NCI-H226 (cell line): ENCODE measurements at regions not wholly inside any gene's neighbourhood (a gene's known extent, or its start where the extent isn't known, plus 50 kb on each side); places are given as distances from the start of the nearest gene placed in this dataset.

Experiments used
- DNase-seq: peaks from one replicate; pipeline ENCODE4 v3.0.0-alpha.2; 2015

DNA sequence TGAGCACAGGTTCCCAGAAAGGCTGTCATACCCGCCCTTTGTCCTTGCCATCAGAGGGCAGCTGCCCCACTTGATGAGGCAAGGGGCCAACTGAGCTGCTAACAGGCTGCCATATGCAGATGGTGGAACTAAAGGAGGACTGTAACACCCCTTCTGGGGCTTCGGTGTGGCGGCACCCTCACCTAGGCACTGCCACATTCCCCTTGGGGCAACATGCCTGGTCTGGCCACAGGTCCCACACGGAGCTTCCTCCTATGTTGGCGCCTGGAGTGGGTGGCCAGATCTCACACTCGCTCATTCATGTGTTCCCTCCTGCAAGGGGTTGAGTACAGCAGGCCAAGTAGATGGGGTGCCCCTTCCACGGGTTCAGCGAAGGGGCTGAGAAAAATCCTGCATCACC lies 777.4 kb upstream of the CHD1 start:
- DNase-seq, result no peak

DNA sequence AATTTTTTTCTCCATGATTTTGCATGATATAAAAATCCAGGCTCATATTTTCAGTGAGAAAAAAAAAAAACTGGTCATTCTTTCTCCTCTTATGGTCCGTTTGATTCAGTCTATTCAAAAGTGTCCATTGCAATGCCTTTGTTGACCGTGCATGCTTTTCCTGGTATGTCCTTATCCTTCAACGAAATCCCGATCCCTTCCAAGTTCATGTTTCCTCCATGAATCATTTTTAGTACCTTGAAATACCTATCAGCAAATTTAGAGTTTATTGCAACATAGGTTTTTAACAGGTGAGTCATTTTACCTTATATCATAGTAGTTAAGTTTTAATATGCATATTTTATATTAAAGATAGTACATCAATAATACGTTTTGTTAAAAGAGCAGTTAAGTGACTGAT lies 773.8 kb upstream of the CHD1 start:
- peak; percentile 77 for DNase-seq

DNA sequence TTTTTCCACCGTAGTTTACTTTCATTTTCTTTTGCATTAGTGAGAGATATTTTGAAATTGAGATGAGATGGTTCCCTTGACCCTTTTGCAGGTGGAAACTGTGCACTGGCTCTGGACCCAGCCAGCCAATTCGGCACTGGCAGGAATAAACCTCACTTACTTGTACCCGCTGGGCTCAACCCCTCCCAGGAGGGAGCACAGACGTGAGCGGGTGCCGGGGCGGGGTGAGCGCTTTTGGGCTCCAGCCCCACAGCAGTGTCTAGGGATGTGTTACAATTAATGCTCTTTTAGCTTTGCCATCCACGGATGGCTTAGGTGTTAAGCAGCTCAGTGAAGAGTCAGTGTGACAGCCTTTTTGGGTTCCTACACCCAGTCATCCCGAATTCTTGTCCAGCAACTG lies 766.1 kb upstream of the CHD1 start:
- no peak for DNase-seq

DNA sequence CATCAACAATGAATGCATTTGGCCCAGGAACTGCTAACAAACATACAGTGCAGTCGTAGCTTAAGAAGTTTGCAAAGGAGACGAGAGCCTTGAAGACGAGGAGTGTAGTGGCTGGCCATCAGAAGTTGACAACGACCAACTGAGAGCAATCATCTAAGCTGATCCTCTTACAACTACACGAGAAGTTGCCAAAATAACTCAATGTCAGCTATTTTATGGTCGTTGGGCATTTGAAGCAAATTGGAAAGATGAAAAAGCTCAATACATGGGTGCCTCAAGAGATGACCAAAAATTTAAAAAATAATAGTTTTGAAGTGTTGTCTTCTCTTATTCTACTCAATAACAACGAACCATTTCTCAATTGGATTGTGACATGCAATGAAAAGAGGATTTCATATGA lies 757.7 kb upstream of the CHD1 start:
- no peak for DNase-seq

DNA sequence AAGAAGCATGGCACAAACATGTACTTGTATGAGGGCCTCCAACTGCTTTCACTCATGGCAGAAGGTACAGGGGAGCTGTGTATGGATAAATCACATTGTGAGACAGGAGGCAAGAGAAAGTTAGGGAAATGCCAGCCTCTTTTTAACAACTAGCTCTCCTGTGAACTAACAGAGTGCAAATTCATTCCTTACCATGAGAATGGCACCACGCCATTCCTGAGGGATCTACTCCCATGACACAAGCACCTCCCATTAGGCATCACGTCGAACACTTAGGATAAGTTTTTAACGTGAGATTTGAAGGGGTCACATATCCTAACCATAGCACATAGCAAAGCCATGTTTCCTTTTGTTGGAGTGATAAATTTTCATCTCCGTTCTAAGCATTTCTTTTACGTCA lies 747.2 kb upstream of the CHD1 start:
- DNase-seq, result no peak

DNA sequence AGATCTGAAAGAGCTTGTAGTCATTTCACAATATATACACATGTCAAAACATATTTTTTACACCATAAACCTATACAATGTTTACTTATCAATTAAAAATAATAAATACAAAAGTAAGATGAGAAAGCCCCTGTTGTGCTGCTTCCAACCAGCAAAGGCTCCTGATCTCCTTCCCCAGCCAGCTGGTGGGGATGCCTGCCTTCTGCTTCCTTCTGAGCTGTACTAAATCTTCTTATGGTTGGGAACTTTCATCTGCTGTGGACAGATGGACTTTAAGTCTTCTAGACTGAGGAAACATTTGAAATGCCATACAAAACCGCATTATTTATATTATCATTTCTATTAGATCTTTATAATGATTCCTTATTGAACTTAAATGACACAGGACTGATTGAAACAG lies 745.3 kb upstream of the CHD1 start:
- no peak for DNase-seq

DNA sequence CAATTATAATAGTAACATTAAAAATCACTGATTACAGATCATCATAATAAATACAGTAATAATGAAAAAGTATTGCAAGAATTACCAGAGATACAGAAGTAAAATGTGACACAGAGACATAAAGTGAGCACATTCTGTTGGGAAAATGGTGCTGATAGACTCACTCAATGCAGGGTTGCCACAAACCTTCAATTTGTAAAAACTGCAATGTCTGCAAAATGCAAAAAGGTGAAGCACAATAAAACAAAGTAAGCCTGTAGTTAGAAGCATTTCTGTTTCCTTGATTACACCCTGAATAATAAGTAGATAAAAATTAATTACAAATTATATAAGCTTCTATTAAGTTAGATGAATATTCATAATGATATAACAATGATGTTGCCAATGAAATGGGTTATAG lies 736.2 kb upstream of the CHD1 start:
- no peak for DNase-seq

DNA sequence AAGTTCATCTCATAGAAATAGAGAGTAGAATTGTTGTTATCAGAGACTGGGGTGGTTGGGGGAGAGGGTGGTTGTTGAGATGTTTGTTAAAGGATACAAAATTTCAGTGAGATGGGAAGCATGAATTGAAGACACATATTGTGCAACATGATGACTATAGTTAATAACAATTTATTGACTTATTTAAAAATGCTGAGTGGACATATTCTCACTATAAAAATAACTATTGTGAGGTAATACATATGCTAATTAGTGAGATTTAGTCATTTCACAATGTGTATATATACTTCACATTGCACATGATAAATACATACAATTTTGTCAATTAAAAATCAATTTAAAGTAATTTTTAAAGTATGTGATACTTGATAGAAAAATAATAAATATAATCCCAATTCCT lies 722.5 kb upstream of the CHD1 start:
- DNase-seq, result no peak

DNA sequence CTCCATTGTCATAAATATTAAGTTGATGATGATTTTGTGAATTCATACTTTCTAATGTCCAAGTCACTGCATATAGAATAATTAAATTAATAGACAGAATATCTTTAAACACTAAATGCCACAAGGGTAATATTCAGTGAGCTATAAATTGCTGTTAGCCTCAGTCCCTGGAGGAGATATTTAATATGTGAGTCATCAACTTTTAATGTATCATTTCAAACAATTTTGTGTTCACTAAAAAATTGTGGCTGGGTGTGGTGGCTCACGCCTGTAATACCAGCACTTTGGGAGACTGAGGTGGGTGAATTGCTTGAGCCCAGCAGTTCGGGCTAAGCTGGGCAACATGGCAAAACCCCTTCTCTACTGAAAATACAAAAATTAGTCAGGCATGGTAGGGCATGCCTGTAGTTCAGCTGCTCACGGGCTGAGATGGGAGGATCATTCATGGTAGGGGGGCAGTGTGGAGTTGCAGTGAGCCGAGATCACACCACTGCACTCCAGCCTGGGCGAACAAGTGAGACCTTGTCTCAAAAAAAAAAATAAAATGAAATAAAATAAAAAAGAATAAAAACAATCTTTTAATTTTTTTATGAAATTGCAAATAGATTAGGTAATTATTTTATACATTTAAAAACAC lies 717.3 kb upstream of the CHD1 start:
- peak; percentile 36 for DNase-seq

DNA sequence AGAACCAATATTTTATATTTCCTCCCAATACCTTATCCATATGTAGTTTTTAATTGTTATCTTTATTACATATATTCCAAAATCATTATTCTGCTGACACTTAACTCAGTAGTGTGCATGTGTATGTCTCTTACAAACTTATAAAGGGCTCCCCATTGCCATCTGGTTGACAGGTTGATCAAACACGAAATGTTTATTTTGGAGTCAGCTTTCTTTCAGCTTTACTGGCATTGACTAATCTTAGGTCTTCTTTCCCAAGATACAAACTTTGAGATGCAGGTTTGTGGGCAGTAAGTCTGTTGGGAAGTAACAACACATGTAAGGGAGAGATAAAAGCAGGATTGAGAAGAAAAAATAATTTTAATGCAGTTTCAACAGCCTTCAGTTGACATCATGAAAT lies 716.0 kb upstream of the CHD1 start:
- peak; percentile 7 for DNase-seq

DNA sequence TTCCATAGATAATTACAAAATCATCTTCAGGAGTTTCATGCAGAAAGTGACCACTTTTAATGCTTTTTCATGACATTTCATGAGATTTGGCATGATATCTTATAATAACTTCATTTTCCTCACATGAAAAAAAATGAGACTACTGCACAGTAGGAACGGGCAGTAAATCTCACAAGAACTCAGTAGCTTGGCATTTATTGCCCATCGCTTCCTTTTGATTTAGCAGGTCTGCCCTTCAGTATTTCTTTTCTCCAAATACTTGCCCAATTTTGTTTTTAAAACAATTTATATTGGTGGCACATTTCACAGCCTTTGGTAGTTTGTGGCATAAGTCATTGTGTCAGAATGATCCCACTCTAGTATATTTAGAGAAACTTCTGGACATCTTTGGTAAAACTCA lies 711.8 kb upstream of the CHD1 start:
- no peak for DNase-seq

DNA sequence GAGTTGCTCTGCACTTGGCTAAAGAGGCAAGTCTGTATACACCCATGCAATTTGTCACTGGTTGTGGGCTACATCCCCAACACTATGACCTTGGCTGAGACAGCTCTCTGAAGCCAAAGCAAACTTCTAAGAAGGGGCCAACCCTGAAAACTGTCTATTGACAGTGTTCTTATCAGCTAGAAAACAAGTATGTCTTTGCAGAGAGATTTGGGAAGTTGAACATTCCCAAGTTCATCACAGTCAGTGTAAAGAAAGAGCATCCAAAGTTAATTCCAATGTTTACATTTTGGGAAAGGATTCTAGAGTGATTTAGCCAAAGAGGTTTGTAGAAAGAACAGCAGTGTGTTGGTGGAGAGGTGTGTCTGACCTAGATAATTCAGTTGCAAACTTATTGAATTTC lies 711.1 kb upstream of the CHD1 start:
- no peak for DNase-seq

DNA sequence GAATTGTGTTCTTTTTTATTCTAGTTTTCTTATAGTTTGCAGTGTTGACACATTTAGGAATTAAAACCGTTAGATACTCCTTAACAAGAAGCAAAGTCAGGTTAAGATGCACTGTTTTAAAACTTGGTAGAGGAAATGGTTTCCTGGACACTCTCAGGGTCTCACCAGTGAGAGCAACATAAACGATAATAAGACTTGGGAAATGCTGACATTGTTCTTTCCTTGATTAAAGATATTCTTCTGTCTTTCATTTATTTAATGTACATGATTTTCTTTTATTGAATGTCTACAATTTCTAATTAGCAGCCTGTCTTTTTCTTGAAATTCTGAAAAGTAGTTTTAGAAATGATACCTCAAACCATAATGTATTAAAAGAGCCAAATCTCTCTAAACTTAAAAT lies 707.9 kb upstream of the CHD1 start:
- DNase-seq, result no peak

DNA sequence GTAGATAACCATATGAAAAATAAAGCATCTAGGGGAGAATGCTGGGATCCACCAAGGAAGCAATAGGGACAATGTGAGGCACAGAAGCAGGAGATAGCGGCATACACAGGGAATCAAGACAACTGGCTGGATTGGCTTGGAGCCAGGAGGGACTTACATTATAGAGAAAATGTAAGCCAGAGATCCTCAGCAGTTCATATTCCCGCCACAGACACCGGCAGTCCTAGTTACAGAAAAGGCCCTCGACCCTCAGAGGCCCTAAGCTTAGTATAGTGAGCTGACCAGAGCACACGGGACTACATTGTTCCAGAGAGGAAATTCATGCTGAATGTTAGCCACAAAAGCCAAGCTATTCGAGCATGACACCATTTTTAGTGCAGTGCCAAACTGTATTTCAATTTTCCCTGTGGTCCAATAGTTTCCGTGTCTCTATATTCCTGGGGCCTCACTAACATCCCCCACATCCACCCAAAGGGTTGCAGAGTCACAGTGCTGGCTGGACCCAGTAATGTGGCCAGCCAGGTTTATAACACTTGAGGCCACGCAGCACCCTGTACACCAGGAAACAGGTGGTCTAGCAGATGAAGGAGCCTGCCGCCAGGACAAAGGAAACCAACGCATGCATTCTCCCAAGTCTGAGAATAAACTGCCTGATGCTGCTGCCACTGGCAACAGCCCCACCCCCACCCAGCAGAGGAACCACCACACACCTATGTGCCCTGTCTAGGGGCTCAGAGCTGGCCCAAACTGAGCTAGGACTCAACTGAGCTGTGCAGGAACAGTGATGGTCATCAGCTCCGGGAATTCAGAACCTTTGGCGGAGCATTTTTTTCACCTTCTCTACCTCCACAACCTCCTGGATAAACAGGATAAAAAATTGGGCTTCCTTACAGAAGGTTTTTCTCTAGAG lies 693.2 kb upstream of the CHD1 start:
- no peak for DNase-seq

DNA sequence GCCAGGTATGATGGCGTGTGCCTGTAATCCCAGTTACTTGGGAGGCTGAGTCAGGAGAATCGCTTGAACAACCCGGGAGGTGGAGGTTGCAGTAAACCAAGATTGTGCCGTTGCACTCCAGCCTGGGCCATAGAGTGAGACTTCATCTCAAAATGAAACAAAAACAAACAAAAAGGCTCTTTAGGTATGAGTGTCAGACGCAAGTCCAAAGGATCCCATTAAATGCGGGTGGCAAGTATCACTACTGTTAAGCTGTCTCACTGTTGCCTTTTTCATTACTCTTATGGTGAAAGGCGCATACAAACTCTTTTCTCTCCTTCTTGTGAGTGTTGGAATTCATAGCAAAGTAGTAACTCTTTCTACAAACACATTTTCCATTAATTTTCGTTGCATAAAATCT lies 688.5 kb upstream of the CHD1 start:
- no peak for DNase-seq

DNA sequence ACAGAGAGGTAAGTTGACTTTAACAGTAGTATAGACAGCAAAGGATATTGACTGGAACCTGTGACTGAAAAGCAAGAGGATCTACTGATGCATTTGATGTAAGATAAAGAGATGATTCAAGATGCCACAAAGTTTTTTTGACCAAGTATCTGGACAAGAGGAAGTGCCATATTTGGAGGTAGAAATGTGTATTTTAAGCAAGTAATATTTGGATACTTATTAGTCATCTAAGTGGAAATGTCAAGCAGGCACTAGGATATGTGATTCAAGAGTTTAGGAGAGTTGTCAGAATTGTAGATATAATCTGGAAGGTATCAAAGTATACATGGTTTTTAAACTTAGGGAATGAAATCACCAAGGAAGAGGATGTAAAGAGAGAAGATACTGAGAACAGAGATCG lies 686.1 kb upstream of the CHD1 start:
- DNase-seq, result no peak

DNA sequence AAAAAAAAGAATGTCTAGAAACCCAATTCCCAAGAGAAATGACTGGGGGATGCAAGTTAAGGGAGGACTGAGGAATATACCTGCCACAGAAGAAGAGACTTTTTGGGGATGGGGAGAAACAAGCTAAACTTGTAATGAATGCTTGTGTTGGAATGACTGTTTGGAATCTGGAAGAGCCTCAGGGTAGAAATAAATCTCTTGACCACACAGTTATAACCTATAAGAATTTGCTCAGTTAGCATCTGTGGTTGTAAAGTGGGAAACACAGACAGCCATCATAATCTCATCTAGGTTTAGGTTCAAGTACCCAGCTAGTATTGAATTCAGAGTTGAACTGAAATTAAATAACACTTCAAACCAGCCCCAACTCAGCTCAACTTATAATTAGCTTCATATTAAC lies 678.3 kb upstream of the CHD1 start:
- peak; percentile 43 for DNase-seq

DNA sequence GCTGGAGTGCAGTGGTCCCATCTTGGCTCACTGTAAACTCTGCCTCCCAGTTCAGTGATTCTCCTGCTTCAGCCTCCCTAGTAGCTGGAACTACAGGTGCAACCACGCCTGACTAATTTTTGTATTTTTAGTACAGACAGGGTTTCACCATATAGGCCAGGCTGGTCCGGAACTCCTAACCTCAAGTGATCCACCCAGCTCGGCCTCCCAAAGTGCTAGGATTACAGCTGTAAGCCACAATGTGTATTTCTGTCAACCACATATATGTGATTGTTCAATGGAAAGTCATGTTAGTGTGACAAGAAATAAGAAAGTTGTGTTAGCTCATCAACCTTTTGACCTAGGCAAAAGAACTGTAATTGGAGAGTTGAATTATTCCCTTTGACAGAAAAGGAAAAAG lies 677.1 kb upstream of the CHD1 start:
- no peak for DNase-seq

DNA sequence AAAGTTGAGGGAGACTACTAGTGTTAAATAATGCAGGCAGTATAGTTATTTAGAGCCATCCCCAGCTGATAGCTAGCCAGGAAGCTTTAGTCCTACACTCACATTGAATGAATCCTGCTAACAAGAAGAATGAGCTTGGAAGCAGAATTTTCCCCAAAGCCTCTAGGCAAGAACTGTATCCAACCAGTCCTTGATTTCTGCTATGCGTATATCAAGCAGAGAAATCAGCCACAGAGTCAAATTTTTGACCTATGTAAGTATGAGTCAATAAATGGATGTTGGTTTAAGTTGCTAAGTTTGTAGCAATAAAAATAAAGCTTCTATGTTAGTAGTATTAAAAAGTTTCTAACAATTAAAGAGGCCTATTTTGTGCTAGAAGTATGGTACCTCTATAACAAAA lies 672.1 kb upstream of the CHD1 start:
- peak; percentile 34 for DNase-seq

DNA sequence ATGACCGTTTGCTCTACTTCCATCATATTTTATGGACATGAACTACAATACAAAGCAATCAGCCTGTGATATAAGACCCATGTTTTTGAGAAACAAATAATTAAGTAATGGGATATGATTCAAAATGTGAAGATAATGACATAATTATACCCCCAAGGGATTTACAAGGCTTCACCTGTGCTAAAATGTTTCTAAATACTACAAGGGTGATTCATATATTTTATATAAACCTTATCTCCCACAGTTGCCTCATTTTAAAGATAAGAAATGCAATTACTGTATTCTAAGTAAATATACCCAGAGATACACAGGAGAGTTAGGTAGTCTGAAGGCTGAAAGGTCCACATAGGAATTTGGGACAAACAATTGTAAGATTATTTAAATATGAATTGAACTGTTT lies 662.0 kb upstream of the CHD1 start:
- DNase-seq, result peak; percentile 57

DNA sequence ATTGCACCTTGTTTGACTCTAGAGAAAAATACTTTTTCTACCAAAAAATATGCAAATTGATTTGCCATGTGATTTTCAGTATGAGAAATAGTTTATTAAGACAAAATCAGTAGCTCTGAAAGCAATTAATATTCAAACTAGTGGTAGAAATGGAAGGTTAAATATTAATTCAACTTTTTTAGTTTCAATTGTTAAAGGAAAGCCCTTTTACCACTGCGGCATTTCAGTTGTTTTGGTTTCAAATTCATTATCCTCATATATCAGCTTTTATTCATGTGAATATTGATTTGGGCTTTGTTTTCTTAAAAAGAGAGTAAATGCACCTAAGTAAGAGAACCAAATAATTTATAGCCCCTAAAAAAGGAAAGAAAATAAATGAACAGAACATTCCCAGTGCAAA lies 660.6 kb upstream of the CHD1 start:
- DNase-seq, result no peak

DNA sequence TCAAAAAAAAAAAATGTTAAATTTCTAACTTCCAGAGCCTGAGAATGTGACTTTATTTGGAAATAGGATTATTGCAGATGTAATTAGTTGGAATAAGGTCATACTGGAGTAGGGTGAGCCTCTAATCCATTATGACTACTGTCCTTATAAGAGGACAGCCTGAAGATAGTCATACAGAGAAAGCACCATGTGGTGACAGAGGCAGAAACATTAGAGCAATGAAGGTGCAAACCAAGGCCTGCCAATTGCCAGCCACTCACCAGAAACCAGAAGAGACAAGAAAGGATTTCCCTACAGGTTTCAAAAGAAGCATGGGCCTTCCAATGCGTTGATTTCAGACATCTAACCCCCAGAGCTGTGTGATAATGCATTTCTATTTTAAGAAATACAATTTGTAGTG lies 659.2 kb upstream of the CHD1 start:
- DNase-seq, result no peak

DNA sequence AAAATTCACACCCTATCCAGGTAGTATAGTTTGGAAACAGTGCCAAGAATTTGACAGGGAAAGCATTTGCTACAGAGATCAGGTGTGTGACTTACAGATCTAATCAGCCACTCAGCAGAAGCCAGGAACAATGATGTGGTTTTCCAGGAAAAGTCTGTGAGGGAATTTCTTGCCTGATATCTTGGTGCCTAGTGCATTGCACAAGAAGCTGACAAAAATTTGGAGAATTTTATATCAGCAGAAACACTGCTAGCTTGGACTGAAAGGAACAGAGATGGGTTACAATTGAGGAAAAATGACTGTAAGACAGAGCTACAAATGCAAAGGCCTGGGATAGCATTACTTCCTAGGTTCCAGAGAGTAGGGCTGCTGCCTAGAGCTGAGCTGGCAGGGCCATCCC lies 658.1 kb upstream of the CHD1 start:
- DNase-seq, result peak; percentile 85

DNA sequence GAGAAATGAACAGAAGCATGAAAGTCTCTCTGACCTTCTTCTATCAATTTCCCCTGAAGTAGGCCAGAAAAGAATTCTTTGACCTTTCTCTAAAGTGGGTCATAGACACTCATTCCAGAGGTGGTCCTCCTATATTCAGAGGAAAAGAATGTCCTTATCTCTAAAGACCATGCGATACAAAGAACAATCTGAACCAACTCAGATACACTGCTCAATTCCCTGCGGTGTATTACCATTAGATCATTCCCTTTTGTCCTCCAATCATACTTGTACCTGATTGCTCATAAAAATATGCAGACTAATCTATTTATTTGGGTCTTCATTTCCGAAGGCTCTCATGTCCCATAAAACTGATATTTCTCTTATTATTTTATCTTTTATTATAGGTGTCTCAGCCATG lies 652.4 kb upstream of the CHD1 start:
- peak; percentile 87 for DNase-seq
